Lower leg skin (tissue), 3 donors: ENCODE measurements at regions not wholly inside any gene's neighbourhood (a gene's known extent, or its start where the extent isn't known, plus 50 kb on each side); places are given as distances from the start of the nearest gene placed in this dataset.
"Not testable (repeated sequence)": the region's sequence is repeated elsewhere in the genome, so short reads cannot be mapped to it uniquely, and the experiment has no call there.

Source experiments
- CTCF ChIP-seq, 3 donors: fragments of 450-650 bp; IDR thresholded peaks; one replicate each; pipeline ENCODE4 v1.5.1; 2016; ENCODE audit warnings: antibody characterized with exemption in 3 of 3, mild to moderate bottlenecking in 3 of 3, moderate library complexity in 2 of 3
- POLR2A ChIP-seq, 2 donors: fragments of 450-650 bp; IDR thresholded peaks; one replicate each; pipeline ENCODE4 v1.6.1; 2016 to 2017; ENCODE audit warnings: antibody characterized with exemption in 2 of 2, mild to moderate bottlenecking in 1 of 2, moderate library complexity in 1 of 2

GRCh38 chr1:120239351-120239750 lies 63.0 kb upstream of the SEC22B start:
- not testable (repeated sequence) for TF ChIP-seq POLR2A, CTCF (IDR thresholded peaks at IDR 0.05)
